ENCODE measurements at regions not wholly inside any gene's neighbourhood (a gene's known extent, or its start where the extent isn't known, plus 50 kb on each side); places are given as distances from the start of the nearest gene placed in this dataset.

- TF ChIP-seq CTCF (conservative IDR thresholded peaks at IDR 0.05; ENCODE audit: low read depth, low read length): no peak
- TF ChIP-seq EZH2 (IDR thresholded peaks at IDR 0.05; ENCODE audit: low read length, unreplicated experiment): no peak
- no peak for TF ChIP-seq EZH2phosphoT487 (IDR thresholded peaks at IDR 0.05; ENCODE audit: borderline replicate concordance, low read length)
Observed at GRCh38 chr7:79876848-79877252, 257.8 kb upstream of the GNAI1 start.

All from PC-3 (cell line).